Right renal pelvis (tissue), 4 donors: ENCODE measurements at regions not wholly inside any gene's neighbourhood (a gene's known extent, or its start where the extent isn't known, plus 50 kb on each side); places are given as distances from the start of the nearest gene placed in this dataset.

Experiments used
- DNase-seq, 4 donors: peaks; one replicate each; pipeline ENCODE4 v3.0.0-alpha.2; 2013; ENCODE audit warnings: low read depth in 4 of 4, low spot score in 3 of 4, missing footprints in 1 of 4

- no peak for DNase-seq
These were observed 93.4 kb upstream of the ENPP6 start for GRCh38 chr4:184310881-184311709.

DNA sequence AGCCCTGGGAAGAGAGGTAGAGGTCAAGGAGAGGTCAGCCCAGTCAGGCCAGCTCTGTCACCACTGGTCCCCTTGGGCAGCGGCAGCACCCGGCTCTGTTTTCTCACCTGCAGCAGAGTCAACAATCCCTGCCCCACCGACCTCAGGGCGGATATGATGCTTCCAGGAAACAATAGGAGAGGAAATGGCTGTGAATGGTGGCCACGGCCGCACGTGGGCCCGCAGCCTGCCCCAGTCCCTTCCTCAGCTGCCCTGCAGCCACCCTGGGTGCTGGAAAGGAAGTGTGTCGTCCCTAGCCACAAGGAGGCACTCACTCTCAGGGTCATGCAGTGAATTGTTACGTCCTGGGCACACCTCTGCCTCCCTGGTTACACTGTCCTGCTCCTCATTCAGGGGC lies 92.5 kb upstream of the ENPP6 start:
- DNase-seq, result no peak

DNA sequence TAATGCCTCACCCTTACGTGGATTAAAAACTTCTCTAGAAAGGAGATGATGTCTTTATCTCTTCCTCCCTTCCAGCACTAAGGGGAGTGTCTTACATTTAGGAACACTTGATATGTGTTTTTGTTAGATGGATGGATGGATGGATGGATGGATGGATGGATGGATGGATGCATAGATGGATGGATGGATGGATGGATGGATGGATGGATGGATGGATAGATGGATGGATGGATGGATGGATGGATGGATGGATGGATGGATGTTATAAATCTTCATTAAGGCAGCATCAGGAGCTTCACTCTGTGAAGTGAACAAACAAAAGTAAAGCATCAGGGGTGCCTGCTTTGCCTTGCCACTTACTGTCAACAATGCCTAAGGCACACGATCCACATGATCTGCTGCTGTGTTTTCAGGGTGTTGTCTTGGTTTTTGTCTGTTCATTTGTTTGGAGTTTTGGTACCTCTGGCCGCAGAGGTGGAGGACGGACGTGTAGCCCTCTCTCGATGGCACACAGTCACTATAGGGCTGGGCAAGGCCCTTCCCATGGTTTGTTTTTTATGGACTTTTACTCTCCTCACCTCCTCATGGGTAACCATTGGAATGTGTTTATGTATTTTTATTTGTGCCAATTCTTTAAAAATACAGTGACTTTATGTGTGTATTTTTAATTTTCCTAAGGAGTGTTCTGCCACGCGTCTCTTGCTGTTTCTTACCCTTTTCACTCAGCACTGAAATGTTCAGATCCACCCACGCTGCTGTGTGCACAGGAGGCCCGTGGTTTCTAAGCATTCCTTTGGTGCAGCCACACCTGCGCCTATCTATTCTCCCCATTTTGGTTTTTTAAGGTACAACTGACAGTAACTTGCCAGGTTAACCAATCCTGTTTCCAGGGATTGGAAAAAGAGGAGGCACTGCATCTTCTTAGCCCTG lies 91.8 kb upstream of the ENPP6 start:
- no peak for DNase-seq

DNA sequence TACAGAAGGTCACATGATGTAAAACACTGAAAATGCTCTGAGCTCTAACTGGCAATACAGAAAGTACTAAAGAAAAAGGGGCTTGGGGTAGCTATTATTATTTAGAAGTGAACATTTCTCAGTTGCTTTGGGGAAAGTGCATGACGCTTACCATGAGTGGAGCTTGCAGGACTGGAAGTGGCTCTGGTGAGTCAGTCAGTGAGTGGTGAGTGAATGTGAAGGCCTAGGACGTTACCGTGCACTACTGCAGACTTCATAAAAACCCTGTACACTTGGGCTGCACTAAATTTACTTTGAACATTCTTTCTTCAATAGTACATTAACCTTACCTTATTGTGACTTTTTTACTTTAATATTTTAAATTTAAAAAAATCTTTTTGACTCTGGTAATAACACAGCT lies 89.3 kb upstream of the ENPP6 start:
- no peak for DNase-seq

GRCh38 chr4:184306470-184306869 lies 88.8 kb upstream of the ENPP6 start:
- DNase-seq, result no peak

DNA sequence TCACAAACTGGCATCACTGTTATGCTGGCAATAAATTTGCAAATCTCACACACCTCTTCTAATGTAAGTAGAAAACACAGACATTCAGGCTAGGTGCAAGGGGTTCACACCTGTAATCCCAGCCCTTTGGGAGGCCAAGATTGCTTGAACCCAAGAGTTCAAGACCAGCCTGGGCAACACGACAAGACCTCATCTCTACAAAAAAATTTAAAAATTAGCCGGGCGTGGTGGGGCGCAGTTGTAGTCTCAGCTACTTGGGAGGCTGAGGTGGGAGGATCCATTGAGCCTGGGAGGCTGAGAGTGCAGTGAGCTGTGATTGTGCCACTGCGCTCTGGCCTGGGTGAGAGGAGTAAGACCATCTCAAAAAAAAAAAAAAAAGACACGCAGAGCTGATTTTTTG lies 83.1 kb upstream of the ENPP6 start:
- DNase-seq, result no peak

GRCh38 chr4:184298254-184298653 lies 80.6 kb upstream of the ENPP6 start:
- DNase-seq, result no peak

DNA sequence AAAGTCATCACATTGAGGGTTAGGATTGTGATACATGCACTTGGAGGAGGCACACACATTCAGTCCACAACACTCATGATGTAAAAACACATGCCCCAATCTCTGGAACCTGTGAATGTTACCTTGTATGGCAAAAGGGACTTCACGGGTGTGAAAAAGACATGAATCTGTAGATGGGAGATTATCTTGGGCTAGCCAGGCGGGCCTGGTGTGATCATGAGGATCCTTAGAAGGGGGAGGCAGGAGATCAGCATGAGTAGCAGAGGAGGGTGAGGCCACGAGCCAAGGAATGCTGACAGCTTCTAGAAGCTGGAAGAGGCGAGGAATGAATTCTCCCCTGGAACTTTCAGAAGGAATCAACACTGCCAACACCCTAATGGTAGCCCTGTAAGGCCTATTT lies 77.5 kb upstream of the ENPP6 start:
- no peak for DNase-seq

- no peak for DNase-seq
These were observed 77.0 kb upstream of the ENPP6 start for GRCh38 chr4:184294606-184295133.

DNA sequence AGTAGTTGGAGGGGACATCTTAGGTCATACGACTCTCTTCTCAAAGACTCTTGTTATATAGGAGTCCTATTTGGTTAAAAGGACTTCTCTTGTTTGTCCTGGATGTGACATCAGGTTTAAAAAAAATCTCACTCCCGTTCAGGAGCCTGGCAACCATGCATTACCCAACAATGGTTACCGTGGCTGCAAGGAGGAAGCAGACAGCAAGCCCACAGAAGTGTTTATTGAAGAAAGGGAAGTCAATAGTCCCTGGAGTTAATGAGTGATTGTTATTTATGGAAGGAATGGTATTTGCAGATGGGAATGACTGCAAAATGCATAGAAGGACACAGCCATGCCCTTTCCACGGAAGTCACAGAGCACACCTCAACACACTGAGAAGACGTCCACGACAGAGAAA lies 75.9 kb upstream of the ENPP6 start:
- no peak for DNase-seq

DNA sequence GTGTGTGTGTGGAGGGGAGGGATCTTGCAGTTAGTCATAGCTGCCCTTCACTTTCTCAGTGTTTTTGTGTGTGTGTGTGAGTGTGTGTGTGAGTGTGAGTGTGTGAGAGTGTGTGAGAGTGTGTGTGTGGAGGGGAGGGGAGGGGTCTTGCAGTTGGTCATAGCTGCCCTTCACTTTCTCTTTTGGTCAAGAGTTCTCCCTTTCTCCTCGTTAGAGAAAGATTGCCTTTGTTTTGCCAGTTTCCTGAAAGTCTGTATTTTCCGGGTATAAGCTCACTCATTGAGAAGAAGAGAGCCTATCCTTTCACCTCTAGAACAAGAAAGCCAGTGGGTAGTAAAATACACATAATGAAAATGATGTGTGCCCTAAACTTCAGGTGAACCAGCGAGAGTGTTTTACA lies 75.2 kb upstream of the ENPP6 start:
- no peak for DNase-seq

DNA sequence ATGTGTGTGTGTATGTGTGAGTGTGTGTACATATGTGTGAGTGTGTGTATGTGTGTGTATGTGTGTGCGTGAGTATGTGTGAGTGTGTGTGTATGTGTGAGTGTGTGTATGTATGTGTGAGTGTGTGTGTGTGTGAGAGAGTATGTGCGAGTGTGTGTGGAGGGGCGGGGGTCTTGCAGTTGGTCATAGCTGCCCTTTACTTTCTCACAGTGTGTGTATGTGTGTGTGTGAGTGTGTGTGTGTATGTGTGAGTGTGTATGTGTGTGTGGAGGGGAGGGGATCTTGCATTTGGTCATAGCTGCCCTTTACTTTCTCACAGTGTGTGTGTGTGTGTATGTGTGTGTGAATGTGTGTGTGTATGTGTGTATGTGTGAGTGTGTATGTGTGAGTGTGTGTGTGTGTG lies 74.8 kb upstream of the ENPP6 start:
- DNase-seq, result no peak

- DNase-seq, result no peak
These were observed 71.5 kb upstream of the ENPP6 start for GRCh38 chr4:184289179-184289535.

DNA sequence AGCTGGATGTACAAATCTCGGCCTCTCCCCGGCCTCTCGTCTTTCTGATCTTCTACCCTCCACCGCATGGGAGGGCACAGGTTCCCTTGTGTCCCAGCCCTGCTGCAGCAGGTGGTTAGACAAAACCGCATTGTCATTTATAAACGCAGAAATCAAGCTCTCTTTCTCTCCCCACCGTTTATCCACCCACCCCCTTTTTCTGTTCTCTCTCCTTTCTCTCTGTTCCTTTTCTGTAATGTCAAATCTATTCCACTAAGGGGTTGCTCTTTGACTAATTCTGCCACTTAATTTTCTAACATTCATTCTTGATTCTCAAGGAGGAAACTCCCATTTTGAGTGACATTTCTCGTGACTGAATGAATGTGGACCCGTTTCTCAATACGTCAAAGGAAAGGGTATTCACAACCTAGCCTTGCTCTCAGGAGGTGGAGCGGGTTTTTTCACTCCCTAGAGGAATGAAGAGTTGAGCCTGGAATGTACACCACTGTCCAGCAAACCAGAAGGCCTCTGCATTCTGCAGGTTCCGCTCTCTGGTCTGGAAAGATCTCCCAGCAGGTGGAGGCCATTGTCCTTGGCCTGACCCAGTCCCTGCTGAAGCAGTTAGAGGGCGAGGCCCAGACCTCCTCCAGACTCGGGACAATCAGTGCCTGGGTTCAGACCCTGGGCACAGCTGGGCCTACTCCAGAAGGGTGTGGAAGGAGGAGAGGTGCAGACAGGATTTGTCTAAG lies 70.9 kb upstream of the ENPP6 start:
- no peak for DNase-seq

- DNase-seq, result peak; percentile 12 to 49 (median 39)
These were observed 70.1 kb upstream of the ENPP6 start for GRCh38 chr4:184287697-184288255.

- no peak for DNase-seq
These were observed 68.7 kb upstream of the ENPP6 start for GRCh38 chr4:184286358-184286757.

GRCh38 chr4:184284742-184285141 lies 67.1 kb upstream of the ENPP6 start:
- DNase-seq, result no peak

DNA sequence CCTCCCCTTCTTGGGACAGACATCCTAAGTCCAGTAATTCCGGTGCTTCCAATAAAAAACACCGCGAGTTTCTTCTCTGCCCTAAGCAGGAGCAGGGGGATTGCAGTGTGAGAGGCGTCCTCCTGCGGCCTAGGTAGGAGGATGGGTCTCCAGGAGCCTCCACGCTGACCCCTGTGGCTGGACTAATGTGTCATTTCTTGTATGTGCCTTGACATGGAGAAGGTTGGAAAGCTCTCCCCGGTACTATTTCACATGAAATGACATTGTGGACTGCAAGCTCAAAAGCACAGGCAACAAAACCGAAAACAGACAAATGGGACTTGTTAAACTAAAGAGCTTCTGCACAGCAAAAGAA lies 66.6 kb upstream of the ENPP6 start:
- DNase-seq, result no peak

- DNase-seq, result no peak
These were observed 66.1 kb upstream of the ENPP6 start for GRCh38 chr4:184283659-184284335.
